OCI-LY3 (cell line): ENCODE measurements at regions not wholly inside any gene's neighbourhood (a gene's known extent, or its start where the extent isn't known, plus 50 kb on each side); places are given as distances from the start of the nearest gene placed in this dataset.

Experiments
- EZH2phosphoT487 ChIP-seq: fragments of 200-600 bp; shearing (Covaris generic); IDR thresholded peaks from 2 replicates; pipeline ENCODE4 v1.6.1; 2018; ENCODE audit warnings: antibody characterized with exemption, mixed run types, low read depth
- TF ChIP-seq, protein P1 (sequence below): fragments of 200-600, 300-600 bp; sonication (generic); IDR thresholded peaks from 2 replicates; pipeline ENCODE4 v1.5.1; 2014; ENCODE audit warnings: antibody characterized with exemption, low read length, low read depth

DNA sequence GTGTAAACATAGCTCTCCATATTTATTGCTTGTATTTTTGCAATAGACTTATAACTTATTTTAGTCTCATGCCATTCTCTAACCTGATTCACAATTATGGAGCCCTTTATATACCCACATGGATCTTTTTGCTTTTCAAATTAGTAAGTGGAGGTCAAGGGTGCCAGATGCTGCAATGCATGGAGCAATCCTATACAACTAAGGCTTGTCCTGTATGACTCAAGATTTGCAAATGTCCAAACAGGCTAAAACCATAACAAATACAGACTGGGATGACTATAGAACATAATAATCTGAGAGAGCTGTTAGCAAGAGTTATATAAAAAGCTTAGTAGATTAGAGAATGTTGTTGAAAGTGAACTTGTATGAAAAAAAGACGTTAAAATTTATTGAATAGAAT is 690.4 kb upstream of the NRXN1 start:
- TF ChIP-seq, protein P1, sequence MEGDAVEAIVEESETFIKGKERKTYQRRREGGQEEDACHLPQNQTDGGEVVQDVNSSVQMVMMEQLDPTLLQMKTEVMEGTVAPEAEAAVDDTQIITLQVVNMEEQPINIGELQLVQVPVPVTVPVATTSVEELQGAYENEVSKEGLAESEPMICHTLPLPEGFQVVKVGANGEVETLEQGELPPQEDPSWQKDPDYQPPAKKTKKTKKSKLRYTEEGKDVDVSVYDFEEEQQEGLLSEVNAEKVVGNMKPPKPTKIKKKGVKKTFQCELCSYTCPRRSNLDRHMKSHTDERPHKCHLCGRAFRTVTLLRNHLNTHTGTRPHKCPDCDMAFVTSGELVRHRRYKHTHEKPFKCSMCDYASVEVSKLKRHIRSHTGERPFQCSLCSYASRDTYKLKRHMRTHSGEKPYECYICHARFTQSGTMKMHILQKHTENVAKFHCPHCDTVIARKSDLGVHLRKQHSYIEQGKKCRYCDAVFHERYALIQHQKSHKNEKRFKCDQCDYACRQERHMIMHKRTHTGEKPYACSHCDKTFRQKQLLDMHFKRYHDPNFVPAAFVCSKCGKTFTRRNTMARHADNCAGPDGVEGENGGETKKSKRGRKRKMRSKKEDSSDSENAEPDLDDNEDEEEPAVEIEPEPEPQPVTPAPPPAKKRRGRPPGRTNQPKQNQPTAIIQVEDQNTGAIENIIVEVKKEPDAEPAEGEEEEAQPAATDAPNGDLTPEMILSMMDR, result no peak
- no peak for TF ChIP-seq EZH2phosphoT487
